Psoas muscle (tissue), 7 donors: ENCODE measurements at regions not wholly inside any gene's neighbourhood (a gene's known extent, or its start where the extent isn't known, plus 50 kb on each side); places are given as distances from the start of the nearest gene placed in this dataset.

Experiments used
- ATAC-seq, 4 donors: fragments of 200-7000 bp; cut with Tn5 transposase; one replicate each; pipeline ENCODE4 v1.9.1; 2020; ENCODE audit warnings: moderate library complexity in 3 of 4, mild to moderate bottlenecking in 2 of 4
- DNase-seq, 2 donors: peaks; one replicate each; pipeline ENCODE4 v3.0.0-alpha.2; 2020
- H3K27ac ChIP-seq: fragments of 200-600 bp; one replicate; pipeline ENCODE4 v1.8.0; 2022
- H3K27me3 ChIP-seq, 3 donors: fragments of 200-600 bp in 1 of 3; one replicate each; pipeline versions ENCODE4 v1.6.1 to v1.8.0; 2013 to 2022; ENCODE audit warnings: low read length in 2 of 3, mild to moderate bottlenecking in 2 of 3, moderate library complexity in 1 of 3; ENCODE audit not compliant: insufficient read depth in 3 of 3
- H3K36me3 ChIP-seq, 2 donors: fragments of 200-600 bp in 1 of 2; one replicate each; pipeline versions ENCODE4 v1.6.1 to v1.8.0; 2013 to 2022; ENCODE audit warnings: low read depth in 1 of 2, mild to moderate bottlenecking in 1 of 2, moderate library complexity in 1 of 2; ENCODE audit not compliant: insufficient read depth in 1 of 2
- H3K4me1 ChIP-seq: fragments of 200-600 bp; one replicate; pipeline ENCODE4 v1.8.0; 2022
- H3K4me3 ChIP-seq: fragments of 200-600 bp; one replicate; pipeline ENCODE4 v1.8.0; 2022; ENCODE audit warnings: mild to moderate bottlenecking
- H3K9me3 ChIP-seq: fragments of 200-600 bp; one replicate; pipeline ENCODE4 v1.8.0; 2022
- CTCF ChIP-seq: fragments of 200-600 bp; IDR thresholded peaks from one replicate; pipeline ENCODE4 v1.8.0; 2022; ENCODE audit warnings: antibody characterized with exemption
- whole genome bisulfite sequencing, 3 donors: extraction: QIAGEN DNeasy Blood & Tissue Kit; methylation state at CpG; one replicate each; pipeline versions ENCODE4 v1.1.6 to v1.1.7; 2013; 5-methylcytosine and 5-hydroxymethylcytosine counted together
- intact Hi-C, 2 donors: fragments of 100-400 bp; cut with DNase I; formaldehyde crosslinking; loops; one replicate each; pipeline versions ENCODE4 v1.11.0 to v1.14.2; 2022
- donor health status: healthy with polysubstance abuse.
- donor health status: DM: no; HTN: no; CAD: no; lungs with moderate emphysema.
- donor health status: Bipolar disorder and iron deficiency.
- donor health status: healthy.
- donor health status: DM: yes; HTN: yes; CAD: no.
- donor health status: DM: no; HTN: no; CAD: no.
- donor health status: DM: yes; HTN: yes; CAD: no.

DNA sequence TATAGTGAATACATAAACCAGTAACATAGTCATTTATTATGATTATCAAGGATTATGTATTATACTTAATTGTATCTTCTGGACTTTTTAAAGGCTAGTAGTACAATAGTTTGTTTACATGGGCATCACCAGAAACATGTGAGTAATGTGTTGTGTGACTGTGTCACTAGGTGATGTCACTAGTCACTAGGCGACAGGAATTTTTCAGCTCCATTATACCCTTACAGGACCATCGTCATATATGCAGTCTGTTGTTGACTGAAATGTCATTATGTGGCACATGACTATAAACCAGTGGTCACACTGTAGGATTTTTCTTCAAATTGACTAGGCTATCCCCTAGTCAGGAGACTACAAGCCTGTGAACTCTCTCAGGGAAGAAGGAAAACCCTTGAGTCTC, 86.5 kb upstream of the CENPW start:
- WGBS, 3 donors: 91 to 92% (median 92%) methylated on average over 2 of the region's 2 CpGs

DNA sequence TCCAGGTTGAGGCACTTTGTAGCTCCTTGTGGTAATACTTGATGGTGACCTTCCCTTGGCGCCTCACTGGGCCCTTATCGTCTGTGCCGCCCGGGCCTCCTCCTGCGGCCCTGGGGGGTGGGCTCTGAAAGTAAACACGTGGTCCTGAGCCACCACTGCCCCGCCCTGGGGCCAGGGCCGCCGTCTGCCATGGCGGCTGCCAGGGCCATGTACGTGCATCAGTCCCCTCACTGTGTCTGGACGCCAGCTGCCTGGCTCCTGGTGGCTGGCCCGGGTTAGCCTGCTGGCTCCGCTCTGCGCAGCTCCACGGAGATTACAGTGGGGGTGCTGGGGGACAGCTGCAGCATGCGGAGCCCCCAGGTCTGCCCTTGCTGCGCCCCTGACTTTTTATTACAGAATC, 81.8 kb upstream of the CENPW start:
- DNase-seq: no peak

More for the DNA sequence above, 86.5 kb upstream of the CENPW start:
- H3K4me1 ChIP-seq: no peaks in the 10 kb centered on the region
- intact Hi-C loops: no loop called here
- no peak for TF ChIP-seq CTCF
- no peaks in the 10 kb centered on the region for H3K27me3 ChIP-seq
- H3K9me3 ChIP-seq: no peaks in the 10 kb centered on the region
- H3K27ac ChIP-seq: no peak overlapping the region
- H3K4me3 ChIP-seq: no peak overlapping the region
- ATAC-seq: no peak
- H3K36me3 ChIP-seq: no peaks in the 10 kb centered on the region
- DNase-seq: no peak

GRCh38 chr6:126261792-126262421, 78.0 kb upstream of the CENPW start:
- Histone ChIP-seq H3K36me3 (no peaks in the 10 kb centered on the region), H3K9me3 (no peaks in the 10 kb centered on the region), H3K27ac (no peak overlapping the region), H3K4me1 (no peaks in the 10 kb centered on the region), H3K4me3 (no peak overlapping the region), H3K27me3 (no peaks in the 10 kb centered on the region)
- DNase-seq (no peak), ATAC-seq (no peak)
- no peak for TF ChIP-seq CTCF
- intact Hi-C loops: no loop called here
- WGBS, 3 donors: 94 to 98% (median 95%) methylated on average over 7 of the region's 7 CpGs

More for the DNA sequence above, 81.8 kb upstream of the CENPW start:
- H3K36me3 ChIP-seq: no peaks in the 10 kb centered on the region
- H3K4me3 ChIP-seq: no peak overlapping the region
- no peaks in the 10 kb centered on the region for H3K27me3 ChIP-seq
- TF ChIP-seq CTCF: no peak
- H3K9me3 ChIP-seq: no peaks in the 10 kb centered on the region
- ATAC-seq: no peak
- no peak overlapping the region for H3K27ac ChIP-seq
- intact Hi-C loops: no loop called here
- WGBS, 3 donors: 85 to 98% (median 96%) methylated on average over 18 of the region's 18 CpGs
- H3K4me1 ChIP-seq: no peaks in the 10 kb centered on the region

GRCh38 chr6:126264265-126264664, 75.7 kb upstream of the CENPW start:
- DNase-seq (no peak), ATAC-seq (no peak)
- Histone ChIP-seq H3K36me3 (no peaks in the 10 kb centered on the region), H3K27me3 (no peaks in the 10 kb centered on the region), H3K9me3 (no peaks in the 10 kb centered on the region), H3K4me1 (no peaks in the 10 kb centered on the region), H3K27ac (no peak overlapping the region), H3K4me3 (no peak overlapping the region)
- TF ChIP-seq CTCF: no peak
- intact Hi-C loops: no loop called here
- 89 to 98% (median 93%) methylated on average over 1 of the region's 1 CpG for WGBS, 3 donors

- intact Hi-C loops: no loop called here
- DNase-seq (no peak), ATAC-seq (no peak)
- Histone ChIP-seq H3K36me3 (no peaks in the 10 kb centered on the region), H3K27ac (no peak overlapping the region), H3K4me3 (no peak overlapping the region), H3K9me3 (no peaks in the 10 kb centered on the region), H3K4me1 (no peaks in the 10 kb centered on the region), H3K27me3 (no peaks in the 10 kb centered on the region)
- TF ChIP-seq CTCF: no peak
- WGBS, 3 donors: 38 to 57% (median 50%) methylated on average over 1 of the region's 1 CpG
Measured at GRCh38 chr6:126266664-126267063, 73.3 kb upstream of the CENPW start.
